Vagina (tissue), 2 donors: ENCODE measurements at regions not wholly inside any gene's neighbourhood (a gene's known extent, or its start where the extent isn't known, plus 50 kb on each side); places are given as distances from the start of the nearest gene placed in this dataset.

Experiments used
- DNase-seq, 2 donors: peaks; one replicate each; pipeline ENCODE4 v3.0.0-alpha.2; 2017; ENCODE audit errors: extremely low spot score in 2 of 2
- H3K27ac ChIP-seq: fragments of 200-600 bp; sonication (generic); one replicate; pipeline ENCODE4 v1.5.1; 2019
- H3K27me3 ChIP-seq: fragments of 200-600 bp; sonication (generic); one replicate; pipeline ENCODE4 v1.5.1; 2019
- H3K36me3 ChIP-seq, 2 donors: fragments of 200-600 bp; sonication (generic); one replicate each; pipeline ENCODE4 v1.5.1; 2017 to 2019
- H3K4me1 ChIP-seq: fragments of 200-600 bp; sonication (generic); one replicate; pipeline ENCODE4 v1.5.1; 2019
- H3K4me3 ChIP-seq, 2 donors: fragments of 200-600 bp; sonication (generic); 1 replicate in 1 of 2; 2 replicates in 1 of 2; pipeline ENCODE4 v1.5.1; 2016 to 2019
- H3K9me3 ChIP-seq: fragments of 200-600 bp; sonication (generic); one replicate; pipeline ENCODE4 v1.5.1; 2019
- CTCF ChIP-seq, 3 experiments: fragments of 450-650 bp in 2 of 3; fragments of 200-600 bp in 1 of 3; sonication (generic) in 1 of 3; IDR thresholded peaks; one replicate each; pipeline ENCODE4 v1.5.1; 2017 to 2019; ENCODE audit warnings: antibody characterized with exemption in 3 of 3, mild to moderate bottlenecking in 2 of 3, moderate library complexity in 2 of 3
- POLR2A ChIP-seq, 2 donors: fragments of 450-650 bp; IDR thresholded peaks; one replicate each; pipeline ENCODE4 v1.6.1; 2017; ENCODE audit warnings: antibody characterized with exemption in 2 of 2, mild to moderate bottlenecking in 2 of 2, moderate library complexity in 2 of 2
- POLR2AphosphoS5 ChIP-seq, 2 donors: sonication (generic); formaldehyde crosslinking; IDR thresholded peaks; one replicate each; pipeline ENCODE4 v1.9.0; 2017; ENCODE audit warnings: antibody characterized with exemption in 2 of 2, mild to moderate bottlenecking in 2 of 2, low read depth in 1 of 2; ENCODE audit not compliant: insufficient read depth in 1 of 2
- intact Hi-C: fragments of 100-400 bp; cut with DNase I; formaldehyde crosslinking; loops from one replicate; pipeline ENCODE4 v1.15.1; 2023

GRCh38 chr1:98331243-98331642 lies 330.3 kb upstream of the SNX7 start:
- Histone ChIP-seq H3K4me1 (peaks cover 19% of the 10 kb centered on the region), H3K27me3 (no peaks in the 10 kb centered on the region), H3K4me3 (no peak overlapping the region), H3K27ac (no peak overlapping the region), H3K36me3 (no peaks in the 10 kb centered on the region), H3K9me3 (no peaks in the 10 kb centered on the region)
- no peak for DNase-seq
- TF ChIP-seq POLR2AphosphoS5 (IDR thresholded peaks at IDR 0.05; ENCODE audit: insufficient read depth in 1 of 2, low read depth in 1 of 2) (no peak), POLR2A (IDR thresholded peaks at IDR 0.05) (no peak), CTCF (IDR thresholded peaks at IDR 0.05) (no peak)
- intact Hi-C loops = no loop called here

- Histone ChIP-seq H3K27ac (no peak overlapping the region), H3K27me3 (no peaks in the 10 kb centered on the region), H3K4me3 (no peak overlapping the region), H3K4me1 (peaks cover 27% of the 10 kb centered on the region), H3K9me3 (no peaks in the 10 kb centered on the region), H3K36me3 (no peaks in the 10 kb centered on the region)
- intact Hi-C loops = no loop called here
- no peak for TF ChIP-seq POLR2A (IDR thresholded peaks at IDR 0.05)
- TF ChIP-seq POLR2AphosphoS5 (IDR thresholded peaks at IDR 0.05; ENCODE audit: insufficient read depth in 1 of 2, low read depth in 1 of 2) = no peak
- no peak for TF ChIP-seq CTCF (IDR thresholded peaks at IDR 0.05)
- DNase-seq = no peak
Observed at GRCh38 chr1:98330224-98330623, 331.3 kb upstream of the SNX7 start.

GRCh38 chr1:98328855-98329254 lies 332.7 kb upstream of the SNX7 start:
- TF ChIP-seq POLR2A (IDR thresholded peaks at IDR 0.05) (no peak), CTCF (IDR thresholded peaks at IDR 0.05) (no peak), POLR2AphosphoS5 (IDR thresholded peaks at IDR 0.05; ENCODE audit: insufficient read depth in 1 of 2, low read depth in 1 of 2) (no peak)
- Histone ChIP-seq H3K4me3 (no peak overlapping the region), H3K9me3 (no peaks in the 10 kb centered on the region), H3K27me3 (no peaks in the 10 kb centered on the region), H3K36me3 (no peaks in the 10 kb centered on the region), H3K27ac (no peak overlapping the region), H3K4me1 (peaks cover 31% of the 10 kb centered on the region)
- no peak for DNase-seq
- intact Hi-C loops = no loop called here

GRCh38 chr1:98327220-98327861 lies 334.2 kb upstream of the SNX7 start:
- Histone ChIP-seq H3K4me3 (no peak overlapping the region), H3K27ac (no peak overlapping the region), H3K9me3 (no peaks in the 10 kb centered on the region), H3K27me3 (no peaks in the 10 kb centered on the region), H3K4me1 (peaks cover 38% of the 10 kb centered on the region), H3K36me3 (no peaks in the 10 kb centered on the region)
- no peak for TF ChIP-seq CTCF (IDR thresholded peaks at IDR 0.05)
- no peak for TF ChIP-seq POLR2AphosphoS5 (IDR thresholded peaks at IDR 0.05; ENCODE audit: insufficient read depth in 1 of 2, low read depth in 1 of 2)
- TF ChIP-seq POLR2A (IDR thresholded peaks at IDR 0.05) = no peak
- intact Hi-C loops = no loop called here
- no peak for DNase-seq

- no peak for DNase-seq
- intact Hi-C loops = no loop called here
- no peak overlapping the region for H3K27ac ChIP-seq
Observed at GRCh38 chr1:98325646-98326440, 335.7 kb upstream of the SNX7 start.

More at GRCh38 chr1:98325646-98326440, 335.7 kb upstream of the SNX7 start:
- Histone ChIP-seq H3K9me3 (no peaks in the 10 kb centered on the region), H3K4me1 (peaks cover 38% of the 10 kb centered on the region), H3K27me3 (no peaks in the 10 kb centered on the region), H3K36me3 (no peaks in the 10 kb centered on the region), H3K4me3 (no peak overlapping the region)
- TF ChIP-seq POLR2A (IDR thresholded peaks at IDR 0.05) (no peak), POLR2AphosphoS5 (IDR thresholded peaks at IDR 0.05; ENCODE audit: insufficient read depth in 1 of 2, low read depth in 1 of 2) (peak in 1 of 2 donors; percentile 66)
